ENCODE measurements at regions not wholly inside any gene's neighbourhood (a gene's known extent, or its start where the extent isn't known, plus 50 kb on each side); places are given as distances from the start of the nearest gene placed in this dataset.

- TF ChIP-seq CTCF (IDR thresholded peaks at IDR 0.05): no peak
- TF ChIP-seq POLR2A (IDR thresholded peaks at IDR 0.05): no peak
Measured at GRCh38 chr2:35067420-35067819, 1288.2 kb upstream of the CRIM1 start.
